HT1080 (cell line): ENCODE measurements at regions not wholly inside any gene's neighbourhood (a gene's known extent, or its start where the extent isn't known, plus 50 kb on each side); places are given as distances from the start of the nearest gene placed in this dataset.

Experiments
- DNase-seq: peaks from one replicate; pipeline ENCODE4 v3.0.0-alpha.2; 2015; ENCODE audit warnings: low read depth

DNA sequence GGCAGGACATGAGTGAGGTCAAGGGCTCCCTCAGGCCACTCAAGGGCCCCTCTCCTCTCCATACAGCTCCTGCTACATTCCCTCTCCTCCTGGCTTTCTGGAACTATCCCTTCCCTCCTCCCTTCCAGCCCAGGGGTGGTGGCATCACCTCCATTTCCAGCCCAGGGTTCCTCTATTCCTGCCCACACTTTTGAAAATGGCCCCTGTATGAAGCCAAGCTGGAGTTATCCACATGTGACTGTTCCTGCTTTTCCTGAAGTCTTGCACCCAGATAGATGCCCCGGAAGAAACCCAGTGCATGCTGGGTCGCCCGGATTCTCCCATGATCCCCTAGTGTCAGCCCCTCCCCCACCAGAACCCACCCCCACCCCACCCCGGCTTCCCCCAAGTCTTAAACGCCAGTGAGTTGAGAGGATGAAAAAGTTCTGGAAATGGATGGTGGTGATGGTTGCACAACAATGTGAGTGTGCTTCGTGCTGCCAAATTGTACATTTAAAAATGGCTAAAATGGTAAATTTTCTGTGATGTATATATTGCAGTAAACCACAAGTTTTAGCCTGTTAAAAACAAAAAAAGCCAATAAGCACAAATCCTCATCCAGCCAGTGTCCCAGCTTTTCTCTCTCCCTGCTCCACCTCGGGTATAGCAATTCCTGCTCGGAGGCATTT, 136.9 kb downstream of the SCARB1 start:
- DNase-seq = no peak

DNA sequence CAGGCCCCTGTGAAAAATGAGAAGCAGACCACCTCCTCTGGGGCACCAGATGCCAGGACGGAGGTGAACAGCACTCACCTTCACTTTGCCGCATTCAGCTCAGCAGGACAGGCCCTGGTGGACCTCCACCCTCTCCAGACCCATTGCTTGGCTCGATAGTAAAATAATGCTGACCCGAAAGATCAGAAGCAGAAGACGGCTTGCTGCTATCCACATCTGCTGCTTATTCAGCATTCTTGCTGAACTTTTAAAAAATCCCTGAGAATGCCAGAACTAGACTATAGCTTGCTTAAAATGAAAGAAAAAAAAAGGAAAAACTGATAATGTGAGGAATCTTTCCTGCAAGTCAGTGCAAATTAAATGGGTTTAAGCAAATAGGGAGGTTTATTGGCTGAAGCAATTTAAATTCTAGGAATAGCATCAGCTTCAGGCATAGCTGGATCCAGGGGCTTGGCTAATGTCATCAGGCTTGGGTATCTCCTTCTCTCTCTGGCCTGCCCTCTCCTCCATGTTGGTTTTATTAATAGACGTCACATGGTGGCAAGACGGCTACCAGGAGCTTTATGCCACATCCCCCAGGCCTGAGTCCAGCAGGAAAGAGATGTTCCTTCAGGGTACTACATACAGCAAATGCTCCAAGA, 137.9 kb downstream of the SCARB1 start:
- DNase-seq = no peak

DNA sequence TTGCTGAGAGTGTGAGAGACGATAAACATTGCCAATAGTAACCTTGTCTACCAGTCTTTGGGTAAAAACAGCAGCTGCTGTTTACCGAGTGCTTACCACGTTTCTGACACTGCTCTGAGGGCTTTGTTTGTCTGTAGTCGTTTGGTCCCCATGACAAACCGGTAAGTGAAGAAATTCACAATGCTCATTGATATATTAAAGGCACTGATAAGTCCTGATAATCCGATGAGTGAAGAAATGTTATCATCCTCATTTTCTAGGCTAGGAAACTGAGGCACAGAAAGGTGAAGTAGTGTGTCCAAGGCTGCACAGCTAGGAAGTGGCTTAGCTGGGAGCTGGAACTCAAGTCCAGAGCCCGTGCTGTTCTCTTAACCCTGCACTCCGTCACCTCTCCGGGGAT, 138.6 kb downstream of the SCARB1 start:
- no peak for DNase-seq

DNA sequence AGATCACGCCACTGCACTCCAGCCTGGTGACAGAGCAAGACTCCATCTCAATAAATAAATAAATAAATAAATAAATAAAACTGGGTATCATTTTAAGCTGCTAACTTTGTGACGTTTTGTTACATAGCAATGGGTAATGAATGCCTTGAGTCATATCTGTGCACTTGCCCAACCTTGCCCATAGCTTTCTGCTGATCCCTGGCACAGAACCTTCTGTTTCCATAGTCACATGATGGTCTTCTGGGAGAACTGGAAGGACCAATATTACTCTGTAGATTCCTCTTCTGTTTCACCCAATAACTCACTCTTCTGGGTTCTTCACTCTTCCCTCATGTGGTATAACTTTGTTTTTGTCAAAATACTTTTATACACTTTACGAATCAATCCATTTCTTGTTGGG, 140.8 kb downstream of the SCARB1 start:
- no peak for DNase-seq

DNA sequence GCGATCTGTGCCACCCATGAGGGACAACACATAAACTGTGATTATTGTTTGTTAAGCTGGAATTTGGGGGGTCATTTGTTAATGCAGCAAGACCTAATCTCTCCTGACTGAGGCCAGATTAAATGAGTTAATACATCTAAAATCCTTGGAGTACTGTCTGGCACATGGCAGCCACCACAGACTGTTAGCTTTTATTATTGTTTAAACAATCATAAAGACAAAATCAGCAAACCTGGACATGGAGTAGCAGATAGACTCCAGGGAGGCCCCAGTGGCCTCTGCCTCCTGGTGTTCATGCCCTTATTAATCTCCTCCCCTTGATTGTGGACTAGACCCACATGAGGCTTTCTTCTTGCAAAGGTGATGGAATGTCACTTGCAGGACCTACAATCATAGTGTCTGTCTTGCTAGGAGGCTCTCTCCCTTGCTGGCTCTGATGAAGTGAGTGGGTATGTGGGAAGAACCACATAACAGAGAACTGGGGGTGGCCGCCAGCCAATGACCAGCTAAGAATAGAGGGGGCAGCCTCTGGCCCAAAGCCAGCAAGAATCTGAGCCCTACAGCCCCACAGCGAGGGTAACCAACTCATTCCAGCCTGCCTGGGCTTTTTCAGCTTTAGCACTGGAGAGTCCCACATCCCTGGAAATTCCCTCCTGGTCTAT, 142.0 kb downstream of the SCARB1 start:
- DNase-seq = no peak

DNA sequence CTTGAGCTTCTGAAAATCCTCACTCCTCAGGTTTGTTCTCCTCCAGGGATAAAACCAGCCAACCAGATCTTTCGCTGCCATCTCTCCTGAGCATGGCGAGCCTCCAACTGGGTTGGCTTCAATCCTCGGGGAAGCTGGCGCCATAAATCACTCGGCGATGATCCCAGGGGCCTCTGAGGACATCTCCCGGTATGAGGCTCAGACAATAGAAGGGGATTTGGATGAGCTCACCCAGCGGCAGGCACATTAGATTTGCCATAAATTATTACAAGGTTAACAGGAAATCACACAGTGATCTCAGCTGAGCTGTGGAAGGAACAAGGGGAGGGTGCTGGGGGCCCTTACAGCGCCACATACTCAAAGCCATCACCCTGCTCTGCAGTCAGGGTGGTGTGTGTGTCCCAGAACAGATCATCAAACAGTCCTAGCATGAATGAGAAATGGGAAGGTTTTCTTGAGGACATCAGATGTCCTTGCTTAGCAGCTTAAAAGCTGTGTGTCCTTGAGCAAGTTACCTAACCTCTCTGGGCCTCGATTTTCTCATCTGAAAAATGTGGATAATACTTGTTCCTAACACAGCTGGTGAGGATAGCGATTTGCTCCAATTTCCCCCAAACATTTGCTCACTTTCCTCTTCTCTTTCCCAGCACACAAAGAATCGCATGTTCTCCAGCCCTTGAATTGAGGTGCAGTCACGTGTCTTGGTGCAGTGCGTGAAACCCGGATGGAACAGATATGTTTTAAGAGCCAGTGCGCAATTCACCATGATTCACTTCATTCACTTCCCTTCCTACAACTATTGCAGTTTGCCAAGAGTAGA, 142.8 kb downstream of the SCARB1 start:
- DNase-seq = peak; percentile 49

DNA sequence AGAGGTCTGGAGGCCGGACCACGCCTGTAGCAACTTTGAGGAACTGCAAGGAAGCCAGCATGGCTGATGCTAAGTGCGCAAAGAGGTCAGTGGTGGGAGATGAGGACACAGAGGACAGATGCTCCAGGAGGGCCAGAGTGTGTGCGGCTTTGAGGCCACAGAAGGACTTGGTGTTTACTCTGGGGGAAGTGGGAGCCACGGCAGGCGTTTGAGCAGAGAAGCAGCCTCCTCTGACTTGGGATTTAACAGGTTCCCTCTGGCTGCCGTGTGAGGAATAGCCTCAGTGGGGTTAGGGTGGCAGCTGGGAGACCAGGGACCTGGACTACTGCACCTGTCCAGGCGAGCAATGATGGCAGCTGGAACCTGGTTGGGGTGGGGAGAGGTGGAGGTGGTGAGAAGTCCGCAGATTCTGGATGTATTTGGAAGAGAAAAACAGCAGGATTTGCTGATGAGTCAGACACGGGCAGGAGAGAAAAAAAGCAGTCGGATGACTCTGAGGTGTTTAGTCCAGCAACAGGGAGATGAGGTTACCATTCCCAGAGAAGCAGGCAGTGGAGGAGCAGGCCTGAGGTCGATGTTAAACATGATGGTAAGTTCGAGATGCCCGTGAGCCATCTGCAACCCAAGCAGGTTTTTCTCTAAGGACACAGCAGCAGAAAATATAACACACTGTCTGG, 143.5 kb downstream of the SCARB1 start:
- DNase-seq = peak; percentile 68

DNA sequence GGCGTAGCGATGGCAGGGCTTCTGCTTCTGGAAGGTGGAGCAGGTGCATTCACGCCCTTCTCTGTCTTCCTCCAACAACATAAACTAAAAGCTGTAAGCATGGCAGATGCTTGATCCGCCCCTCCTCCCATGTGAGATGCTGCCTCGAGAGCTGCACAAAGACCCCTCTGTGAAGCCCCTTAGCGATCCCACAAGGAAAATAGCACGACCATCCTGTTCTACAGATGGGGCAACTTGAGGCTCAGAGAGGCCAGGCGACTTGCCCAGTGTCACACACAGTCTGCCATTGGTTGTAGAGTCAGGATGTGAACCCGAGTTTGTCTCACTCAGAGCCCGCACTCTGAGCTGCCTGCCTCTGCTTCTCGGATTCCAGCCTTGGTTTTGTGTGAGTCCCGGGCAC, 144.4 kb downstream of the SCARB1 start:
- no peak for DNase-seq

DNA sequence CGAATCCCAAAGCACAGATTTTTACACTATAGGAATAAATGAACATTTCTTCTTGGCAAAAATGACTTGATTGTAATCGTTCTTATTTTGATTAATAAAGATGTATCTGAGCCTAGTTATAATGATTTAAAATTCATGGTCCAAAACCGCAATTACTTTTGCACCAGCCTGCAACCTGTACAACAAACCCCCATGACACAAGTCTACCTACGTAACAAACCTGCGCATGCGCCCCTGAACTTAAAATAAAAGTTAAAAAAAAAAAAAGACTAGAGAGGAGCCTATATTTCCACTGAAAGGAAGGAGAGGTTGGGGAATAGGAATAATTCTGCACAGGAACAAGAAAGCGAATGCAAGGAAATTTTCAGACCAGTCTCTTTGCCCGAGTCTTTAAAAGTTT, 145.2 kb downstream of the SCARB1 start:
- DNase-seq = no peak

DNA sequence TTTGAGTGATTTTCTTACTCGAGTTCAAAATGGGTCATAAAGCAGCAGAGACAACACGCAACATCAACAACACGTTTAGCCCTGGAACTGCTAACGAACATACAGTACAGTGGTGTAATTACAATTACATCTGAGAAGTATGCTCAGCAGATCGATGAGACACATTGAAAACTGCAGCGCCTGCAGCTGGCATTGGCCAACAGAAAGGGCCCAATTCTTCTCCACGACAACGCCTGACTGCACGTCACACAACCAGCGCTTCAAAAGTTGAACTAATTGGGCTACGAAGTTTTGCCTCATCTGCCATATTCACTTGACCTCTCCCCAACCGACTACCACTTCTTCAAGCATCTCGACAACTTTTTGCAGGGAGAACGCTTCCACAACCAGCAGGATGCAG, 145.6 kb downstream of the SCARB1 start:
- DNase-seq = no peak

DNA sequence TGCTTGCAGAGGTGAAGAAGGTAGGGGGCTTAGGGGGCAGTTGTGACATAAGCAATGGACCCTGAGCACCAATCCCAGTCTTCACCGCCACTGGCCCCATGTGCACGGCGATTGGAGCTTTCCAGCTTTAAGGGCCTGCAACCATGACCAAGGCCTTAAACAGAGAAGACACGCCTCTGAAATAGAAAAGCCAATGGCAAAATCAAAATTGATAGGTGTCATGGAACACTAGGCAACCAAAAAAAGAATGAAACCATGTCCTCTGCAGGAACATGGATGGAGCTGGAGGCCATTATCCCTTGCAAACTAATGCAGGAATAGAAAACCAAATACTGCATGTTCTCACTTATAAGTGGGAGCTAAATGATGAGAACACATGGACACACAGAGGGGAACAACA, 146.3 kb downstream of the SCARB1 start:
- DNase-seq = no peak

DNA sequence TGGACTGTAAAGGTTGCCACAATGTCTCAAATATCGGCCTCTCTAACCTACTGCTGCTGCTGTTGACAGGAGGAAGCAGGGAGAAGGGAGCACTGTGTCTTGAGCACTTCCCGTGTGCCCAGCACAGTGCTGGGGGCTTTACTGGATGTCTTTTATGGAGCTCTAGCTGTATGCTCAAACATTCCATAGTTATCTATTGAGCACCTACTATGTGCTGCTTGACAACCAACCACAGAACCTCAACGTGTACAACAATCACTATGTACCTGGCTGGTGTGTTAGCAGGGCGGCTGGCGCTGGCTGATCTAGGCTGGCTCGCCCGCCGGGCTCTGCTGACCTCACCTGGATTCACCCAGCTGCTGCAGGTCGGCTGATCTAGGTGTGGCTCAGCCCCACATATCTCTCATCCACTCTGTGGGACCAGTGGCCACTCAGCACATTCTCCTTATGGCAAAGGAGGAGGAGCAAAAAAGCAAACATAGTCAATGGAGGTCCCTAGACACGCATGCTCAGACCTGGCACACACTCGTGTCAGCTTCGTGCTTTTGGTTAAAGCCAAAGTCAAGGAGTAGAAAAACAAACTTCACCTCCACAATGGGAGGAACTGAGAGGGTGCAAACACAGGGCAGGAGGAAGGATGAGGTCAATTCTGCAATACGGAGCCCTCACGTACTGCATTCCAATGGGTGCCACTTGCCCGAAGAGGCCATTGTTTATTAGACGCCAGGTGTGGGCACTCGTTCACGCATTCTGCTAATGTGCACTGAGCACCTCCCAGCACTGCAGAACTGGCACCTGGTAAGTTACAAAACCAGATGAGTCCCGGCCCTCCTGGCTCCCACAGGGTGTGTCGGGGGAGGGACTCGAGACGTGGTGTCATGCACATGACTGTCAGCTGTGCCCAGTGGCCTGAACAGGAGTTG, 147.2 kb downstream of the SCARB1 start:
- DNase-seq = no peak

DNA sequence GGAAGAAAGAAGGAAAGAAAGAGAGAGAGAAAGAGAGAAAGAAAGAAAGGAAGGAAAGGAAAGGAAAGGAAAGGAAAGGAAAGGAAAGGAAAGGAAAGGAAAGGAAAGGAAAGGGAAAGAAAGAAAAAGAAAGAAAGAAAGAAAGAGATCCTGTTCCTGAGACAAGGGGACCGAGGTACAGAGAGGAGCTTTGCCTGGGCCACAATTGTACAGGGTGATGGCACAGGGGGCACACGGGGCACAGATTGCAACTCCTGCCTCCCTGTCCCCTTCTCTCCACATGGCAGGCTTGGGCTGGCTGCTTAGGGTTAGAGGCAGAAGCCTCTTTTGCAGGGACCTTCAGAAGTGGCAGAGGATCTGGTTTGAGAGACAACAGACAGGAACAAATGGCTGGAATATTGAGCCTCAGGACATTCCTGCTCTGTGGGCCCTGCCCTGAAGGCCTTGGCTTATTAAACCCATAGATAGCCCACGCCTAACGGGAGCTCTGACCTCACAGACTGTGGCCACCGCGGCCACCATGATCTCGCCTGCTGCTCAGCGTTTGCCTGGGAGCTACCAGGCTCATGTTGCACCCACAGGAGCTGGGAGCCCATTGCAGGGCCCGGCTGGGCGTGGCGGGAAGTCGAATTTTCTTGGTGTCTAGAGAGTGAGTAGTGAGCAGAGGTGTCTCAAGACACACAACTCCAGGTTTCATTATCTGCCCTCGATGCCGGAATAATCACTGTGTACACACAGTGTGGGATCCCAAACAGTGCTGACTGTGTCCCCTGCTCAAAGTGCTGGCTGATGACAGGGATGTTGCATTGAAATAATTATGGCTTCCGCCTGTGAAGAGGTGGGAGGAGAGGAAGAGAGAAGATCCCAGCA, 147.9 kb upstream of the NCOR2 start:
- no peak for DNase-seq

DNA sequence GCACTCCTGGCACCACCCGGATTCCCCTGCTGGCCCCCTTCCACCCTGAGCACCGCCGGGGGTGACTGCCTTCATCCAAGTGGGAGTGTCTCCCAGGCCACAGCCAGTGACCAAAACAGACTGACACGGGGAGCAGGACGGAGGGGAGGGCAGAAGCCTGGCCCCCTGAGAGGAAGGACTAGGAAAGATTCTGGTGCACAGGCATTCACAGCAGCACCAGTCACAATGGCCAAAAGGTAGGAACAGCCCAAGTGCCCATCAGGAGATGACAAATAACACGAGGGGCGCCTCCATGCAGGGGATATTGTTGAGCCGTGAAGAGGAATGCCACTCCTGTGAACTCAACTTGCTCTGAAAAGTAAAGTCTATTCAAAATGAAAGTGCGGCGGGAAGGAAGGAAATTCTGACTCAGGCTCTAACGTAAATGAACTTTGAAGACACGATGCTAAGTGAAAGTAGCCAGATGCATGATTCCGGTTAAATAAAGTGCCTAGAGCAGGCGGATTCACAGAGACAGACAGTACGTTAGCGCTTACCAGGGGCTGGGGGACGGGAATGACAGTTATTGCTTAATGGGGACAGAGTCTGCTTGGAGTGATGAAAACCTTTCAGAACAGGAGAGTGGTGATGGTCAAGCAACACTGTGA, 146.1 kb upstream of the NCOR2 start:
- DNase-seq = peak; percentile 61

DNA sequence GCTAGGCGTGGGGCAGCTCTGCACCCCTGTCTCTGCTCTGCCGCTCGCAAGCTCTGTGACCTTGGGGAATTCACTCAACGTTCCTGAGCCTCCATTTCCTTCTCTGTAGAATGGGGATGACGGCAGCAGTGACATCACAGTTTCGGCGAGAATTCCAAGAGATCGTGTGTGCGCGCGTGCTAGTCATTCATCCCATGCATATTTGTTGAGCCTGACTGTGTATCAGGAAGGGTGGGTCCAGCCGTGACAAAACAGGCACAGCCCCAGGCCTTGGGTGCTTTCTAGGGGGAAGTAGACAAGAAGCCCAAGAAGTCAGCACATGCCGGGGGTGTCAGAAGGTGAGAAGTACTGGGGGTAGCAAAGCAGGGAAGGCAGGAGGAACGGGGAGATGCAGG, 145.6 kb upstream of the NCOR2 start:
- no peak for DNase-seq

DNA sequence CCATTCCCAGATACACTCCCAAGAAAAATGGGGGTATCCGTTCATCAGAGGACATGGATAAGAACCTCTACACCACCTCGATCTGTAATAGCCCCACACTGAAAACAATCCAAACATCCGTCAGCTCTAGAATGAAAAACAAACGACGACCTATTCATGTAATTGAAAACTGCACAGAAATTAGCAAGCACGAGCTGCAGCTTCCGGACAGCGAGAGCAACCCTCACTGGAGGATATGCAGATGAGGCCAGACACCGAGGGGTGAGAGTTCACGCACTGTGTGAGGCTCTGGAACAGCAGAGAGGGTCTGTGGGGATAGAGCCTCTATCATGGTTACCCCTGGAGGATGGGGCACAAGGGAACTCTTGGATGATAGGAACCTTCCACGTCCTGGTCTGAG, 143.9 kb upstream of the NCOR2 start:
- DNase-seq = no peak

DNA sequence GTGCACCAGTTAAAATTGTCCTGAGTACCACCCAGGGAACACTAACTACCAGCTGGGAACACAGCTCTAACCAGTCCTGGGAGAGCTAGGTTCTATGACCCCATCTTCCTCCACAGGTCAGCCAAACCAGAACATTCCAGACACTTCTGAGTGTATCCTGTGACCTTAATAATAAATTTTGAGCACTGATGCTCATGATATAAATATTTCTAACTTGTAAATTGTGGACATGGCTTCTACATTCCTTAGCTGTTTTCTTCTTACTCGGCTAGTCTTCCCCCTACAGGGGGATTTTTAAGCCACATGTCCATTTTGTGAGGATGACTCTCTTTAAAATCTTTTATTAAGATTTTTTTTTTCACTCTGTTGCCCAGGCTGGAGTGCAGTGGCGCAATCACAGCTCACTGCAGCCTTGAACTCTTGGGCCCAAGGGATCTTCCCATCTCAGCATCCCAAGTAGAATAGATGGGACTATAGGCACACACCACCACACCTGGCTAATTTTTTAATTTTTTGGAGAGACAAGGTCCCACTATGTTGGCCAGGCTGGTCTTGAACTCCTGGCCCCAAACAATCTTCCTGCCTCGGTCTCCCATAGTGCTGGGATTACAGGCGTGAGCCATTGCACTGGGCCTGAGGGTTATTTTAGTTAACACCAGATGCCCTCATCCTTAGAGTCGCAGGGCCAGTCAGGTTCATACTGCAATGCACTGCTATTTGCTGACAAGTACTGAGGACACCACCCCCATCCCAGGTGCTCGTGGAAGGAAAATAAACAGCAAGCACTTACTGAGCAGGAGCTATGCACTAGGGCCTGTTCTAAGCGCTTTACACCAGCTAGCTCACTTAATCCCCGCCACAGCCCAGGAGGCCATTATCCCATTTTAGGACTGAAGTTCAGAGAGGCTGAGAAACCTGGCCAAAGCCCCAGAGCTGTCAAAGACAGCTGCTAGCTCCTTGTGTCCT, 142.6 kb upstream of the NCOR2 start:
- DNase-seq = no peak

DNA sequence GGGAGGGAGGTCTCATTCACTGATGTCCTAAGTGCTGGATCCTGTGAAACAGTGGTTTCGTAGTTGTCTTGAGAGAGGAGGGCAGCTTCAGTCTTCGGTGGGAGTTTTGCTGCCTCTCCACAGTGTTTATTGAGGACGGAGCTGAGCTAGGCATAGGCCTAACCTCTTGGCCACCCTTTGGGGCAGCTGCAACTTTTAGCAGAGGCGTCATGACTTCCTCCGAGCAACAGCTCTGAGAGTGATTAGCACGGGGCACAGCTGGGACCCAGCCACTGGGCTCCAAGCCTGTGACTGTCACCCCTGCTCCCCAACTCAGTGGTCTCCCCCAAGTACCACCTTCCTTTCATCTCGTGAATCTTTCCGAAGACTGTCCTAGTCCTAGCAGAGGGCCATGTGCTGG, 139.9 kb upstream of the NCOR2 start:
- DNase-seq = no peak
